Kidney (tissue), 13 donors: ENCODE measurements at regions not wholly inside any gene's neighbourhood (a gene's known extent, or its start where the extent isn't known, plus 50 kb on each side); places are given as distances from the start of the nearest gene placed in this dataset.

Experiments
- DNase-seq, 5 donors: peaks; one replicate each; pipeline ENCODE4 v3.0.0-alpha.2; 2013 to 2020
- FAIRE-seq: peaks from 2 replicates; lab custom pipeline; 2012; peaks lifted over from hg19 to GRCh38; lab: Jason Lieb, UNC
- H3K27ac ChIP-seq, 2 donors: one replicate each; pipeline ENCODE4 v1.7.0; 2013; ENCODE audit warnings: low read depth in 2 of 2, low read length in 2 of 2, inconsistent platforms in 1 of 2
- H3K27me3 ChIP-seq: one replicate; pipeline ENCODE4 v1.7.1; 2013; ENCODE audit warnings: low read length, inconsistent platforms; ENCODE audit not compliant: control insufficient read depth, insufficient read depth
- H3K36me3 ChIP-seq, 3 donors: one replicate each; pipeline versions ENCODE4 v1.7.0 to v1.7.1; 2013; ENCODE audit warnings: low read length in 3 of 3, control low read depth in 1 of 3, inconsistent platforms in 1 of 3; ENCODE audit not compliant: insufficient read depth in 3 of 3, control insufficient read depth in 2 of 3
- H3K4me1 ChIP-seq, 3 donors: one replicate each; pipeline versions ENCODE4 v1.7.0 to v1.7.1; 2013; ENCODE audit warnings: low read length in 3 of 3, inconsistent platforms in 1 of 3, low read depth in 1 of 3; ENCODE audit not compliant: control insufficient read depth in 2 of 3, insufficient read depth in 2 of 3
- H3K4me3 ChIP-seq, 3 donors: one replicate each; pipeline versions ENCODE4 v1.7.0 to v1.8.1; 2013; ENCODE audit warnings: low read length in 3 of 3, control low read depth in 1 of 3, inconsistent platforms in 1 of 3
- H3K9ac ChIP-seq, 3 donors: one replicate each; pipeline versions ENCODE4 v1.7.0 to v1.7.1; 2013; ENCODE audit warnings: low read length in 3 of 3, control low read depth in 1 of 3, inconsistent platforms in 1 of 3
- H3K9me3 ChIP-seq, 3 donors: one replicate each; pipeline versions ENCODE4 v1.7.0 to v1.7.1; 2013; ENCODE audit warnings: low read length in 3 of 3, control low read depth in 1 of 3, inconsistent platforms in 1 of 3; ENCODE audit not compliant: control insufficient read depth in 2 of 3, insufficient read depth in 1 of 3
- intact Hi-C: fragments of 100-400 bp; cut with DNase I; formaldehyde crosslinking; loops from one replicate; pipeline ENCODE4 v1.11.1; 2022
- TF ChIP-seq, protein P1 (sequence below): IDR thresholded peaks from 3 replicates; pipeline ENCODE4 v1.5.1; 2012; ENCODE audit warnings: mild to moderate bottlenecking, moderate library complexity, borderline replicate concordance; ENCODE audit not compliant: insufficient read depth; ENCODE audit errors: extremely low read depth
- donor health status: control.
- donor health status: control.
- donor health status: control.
- donor health status: control.
- donor health status: control.
- donor health status: DM: yes; HTN: yes; CAD: no.
- donor health status: Normal renal cell carcinoma (clear cell type).

DNA sequence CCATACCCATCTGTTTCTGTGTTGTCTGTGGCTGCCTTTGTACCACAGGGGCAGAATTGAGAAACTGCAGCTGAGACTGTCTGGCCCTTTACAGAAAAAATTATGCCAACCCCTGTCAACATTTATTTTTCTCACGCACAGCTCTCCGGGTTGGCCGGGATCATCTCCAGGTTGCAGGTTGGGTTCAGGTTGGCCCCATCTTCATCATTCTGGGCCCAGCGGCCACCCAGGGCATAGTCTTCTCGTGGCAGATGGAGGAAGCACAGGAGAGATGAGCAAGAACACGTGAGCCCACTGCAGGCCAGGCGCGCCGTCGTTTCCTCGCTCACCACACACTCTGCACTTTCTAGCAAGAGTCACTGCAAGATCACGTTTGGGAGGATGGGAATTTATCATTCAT lies 66.1 kb upstream of the SEC14L1 start:
- Histone ChIP-seq H3K4me3 (no peak overlapping the region), H3K36me3 (no peaks in the 10 kb centered on the region), H3K27ac (no peak overlapping the region), H3K4me1 (no peaks in the 10 kb centered on the region), H3K9ac (no peak overlapping the region), H3K27me3 (no peaks in the 10 kb centered on the region), H3K9me3 (no peaks in the 10 kb centered on the region)
- intact Hi-C loops: no loop called here
- DNase-seq (no peak), FAIRE-seq (no peak)
- TF ChIP-seq, protein P1, sequence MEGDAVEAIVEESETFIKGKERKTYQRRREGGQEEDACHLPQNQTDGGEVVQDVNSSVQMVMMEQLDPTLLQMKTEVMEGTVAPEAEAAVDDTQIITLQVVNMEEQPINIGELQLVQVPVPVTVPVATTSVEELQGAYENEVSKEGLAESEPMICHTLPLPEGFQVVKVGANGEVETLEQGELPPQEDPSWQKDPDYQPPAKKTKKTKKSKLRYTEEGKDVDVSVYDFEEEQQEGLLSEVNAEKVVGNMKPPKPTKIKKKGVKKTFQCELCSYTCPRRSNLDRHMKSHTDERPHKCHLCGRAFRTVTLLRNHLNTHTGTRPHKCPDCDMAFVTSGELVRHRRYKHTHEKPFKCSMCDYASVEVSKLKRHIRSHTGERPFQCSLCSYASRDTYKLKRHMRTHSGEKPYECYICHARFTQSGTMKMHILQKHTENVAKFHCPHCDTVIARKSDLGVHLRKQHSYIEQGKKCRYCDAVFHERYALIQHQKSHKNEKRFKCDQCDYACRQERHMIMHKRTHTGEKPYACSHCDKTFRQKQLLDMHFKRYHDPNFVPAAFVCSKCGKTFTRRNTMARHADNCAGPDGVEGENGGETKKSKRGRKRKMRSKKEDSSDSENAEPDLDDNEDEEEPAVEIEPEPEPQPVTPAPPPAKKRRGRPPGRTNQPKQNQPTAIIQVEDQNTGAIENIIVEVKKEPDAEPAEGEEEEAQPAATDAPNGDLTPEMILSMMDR: no peak

DNA sequence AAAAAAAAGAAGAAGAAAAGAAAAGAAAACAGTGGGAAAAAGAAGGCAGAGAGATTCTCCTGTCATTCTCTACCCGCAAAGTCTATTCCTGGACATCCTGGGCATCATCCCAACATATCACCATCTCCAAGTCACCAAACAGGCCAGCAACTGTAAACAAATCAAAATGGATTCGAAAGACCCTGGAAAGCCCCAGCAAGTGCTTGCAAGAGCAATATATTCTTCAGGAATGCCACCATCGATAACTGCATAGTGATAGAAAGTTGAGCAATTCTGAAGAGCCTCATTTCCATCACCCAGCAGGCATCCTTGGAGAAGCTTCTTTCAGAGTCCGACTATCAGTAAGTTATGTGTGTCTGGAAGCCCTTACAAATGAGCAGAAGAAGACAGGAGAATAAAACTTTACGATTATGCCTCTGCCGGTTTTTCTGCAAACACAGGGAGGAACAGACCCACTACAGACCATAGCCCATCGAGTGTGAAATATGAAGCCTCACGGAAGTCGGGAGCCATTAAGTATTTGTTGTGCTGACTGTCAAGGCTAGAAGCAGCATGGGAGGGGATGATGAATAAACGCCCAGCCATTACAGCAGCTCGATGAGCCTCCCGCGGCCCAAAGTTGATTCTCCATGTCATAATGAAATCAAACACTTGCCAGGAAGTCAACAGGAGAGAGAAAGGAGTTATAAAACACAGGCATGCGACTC lies 64.5 kb upstream of the SEC14L1 start:
- Histone ChIP-seq H3K9ac (no peak overlapping the region), H3K27me3 (no peaks in the 10 kb centered on the region), H3K9me3 (no peaks in the 10 kb centered on the region), H3K4me3 (no peak overlapping the region), H3K27ac (no peak overlapping the region), H3K4me1 (no peaks in the 10 kb centered on the region), H3K36me3 (no peaks in the 10 kb centered on the region)
- TF ChIP-seq, protein P1: no peak
- intact Hi-C loops: no loop called here
- FAIRE-seq (no peak), DNase-seq (peak in 3 of 5 donors; percentile 68 to 87 (median 85))

DNA sequence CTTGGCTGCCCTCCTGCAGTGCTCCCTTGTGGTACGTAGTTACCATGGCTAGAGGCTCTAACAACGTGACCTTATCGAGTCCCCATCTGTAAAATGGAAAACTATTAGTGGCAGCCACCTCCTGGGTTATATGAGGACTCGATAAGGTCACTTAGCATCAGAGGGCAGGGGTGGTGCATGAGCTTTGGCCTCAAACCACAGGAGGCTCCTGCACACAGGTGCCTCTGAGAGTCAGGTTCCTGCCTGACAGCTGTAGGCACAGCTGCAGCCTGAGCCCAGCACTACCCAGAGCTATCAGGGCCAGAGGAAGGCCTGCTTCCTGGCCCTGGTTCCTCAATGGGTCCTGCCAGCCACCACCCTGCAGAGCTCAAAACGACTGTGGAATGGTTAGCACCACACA lies 57.2 kb upstream of the SEC14L1 start:
- intact Hi-C loops: no loop called here
- no peak overlapping the region for H3K4me3 ChIP-seq
- H3K9me3 ChIP-seq: no peaks in the 10 kb centered on the region
- no peak overlapping the region for H3K27ac ChIP-seq
- TF ChIP-seq, protein P1: no peak
- DNase-seq (no peak), FAIRE-seq (no peak)
- H3K9ac ChIP-seq: no peak overlapping the region
- H3K36me3 ChIP-seq: no peaks in the 10 kb centered on the region
- peaks cover 0 to 12% (median 12%) of the 10 kb centered on the region in 3 donors for H3K4me1 ChIP-seq
- no peaks in the 10 kb centered on the region for H3K27me3 ChIP-seq
